ENCODE measurements at regions not wholly inside any gene's neighbourhood (a gene's known extent, or its start where the extent isn't known, plus 50 kb on each side); places are given as distances from the start of the nearest gene placed in this dataset.

- TF ChIP-seq KDM5A (IDR thresholded peaks at IDR 0.05; ENCODE audit: low read length) (no peak), CTBP2 (IDR thresholded peaks at IDR 0.05; ENCODE audit: borderline replicate concordance, insufficient read depth, insufficient read length, low read length) (no peak), ASH2L (IDR thresholded peaks at IDR 0.05; ENCODE audit: low read length) (no peak), RFX5 (IDR thresholded peaks at IDR 0.05; ENCODE audit: borderline replicate concordance, low read depth, low read length) (no peak)
Measured at GRCh38 chr13:44267203-44267602, 106.4 kb upstream of the SERP2 start (continued).
